Fibroblast of villous mesenchyme (primary cell): ENCODE measurements at regions not wholly inside any gene's neighbourhood (a gene's known extent, or its start where the extent isn't known, plus 50 kb on each side); places are given as distances from the start of the nearest gene placed in this dataset.

Experiments used
- DNase-seq: peaks from one replicate; pipeline ENCODE4 v3.0.0-alpha.2; 2010; ENCODE audit warnings: low read depth
- H3K4me3 ChIP-seq: 2 replicates; pipeline ENCODE4 v1.5.1; 2011; ENCODE audit warnings: low read depth, mild to moderate bottlenecking, low read length
- CTCF ChIP-seq: IDR thresholded peaks from 2 replicates; pipeline ENCODE4 v1.5.1; 2012; ENCODE audit warnings: low read depth, mild to moderate bottlenecking, low read length; ENCODE audit not compliant: insufficient read depth

- DNase-seq = peak; percentile 38
- TF ChIP-seq CTCF = no peak
- H3K4me3 ChIP-seq = no peak overlapping the region
Measured at GRCh38 chr2:58635801-58636375, 394.8 kb upstream of the FANCL start.

- peak; percentile 26 for DNase-seq
- no peak overlapping the region for H3K4me3 ChIP-seq
- TF ChIP-seq CTCF = no peak
Measured at GRCh38 chr2:58634653-58635370, 393.7 kb upstream of the FANCL start.

- TF ChIP-seq CTCF = no peak
- peak; percentile 66 for DNase-seq
- H3K4me3 ChIP-seq = no peak overlapping the region
Measured at GRCh38 chr2:58633613-58634365, 392.7 kb upstream of the FANCL start.

- TF ChIP-seq CTCF = no peak
- no peak overlapping the region for H3K4me3 ChIP-seq
- peak; percentile 47 for DNase-seq
Measured at GRCh38 chr2:58631986-58632385, 390.9 kb upstream of the FANCL start.

GRCh38 chr2:58629545-58630119, 388.5 kb upstream of the FANCL start:
- no peak for TF ChIP-seq CTCF
- no peak overlapping the region for H3K4me3 ChIP-seq
- DNase-seq = no peak

- no peak overlapping the region for H3K4me3 ChIP-seq
- TF ChIP-seq CTCF = no peak
- no peak for DNase-seq
Measured at GRCh38 chr2:58620896-58621295, 379.8 kb upstream of the FANCL start.
